ENCODE measurements at regions not wholly inside any gene's neighbourhood (a gene's known extent, or its start where the extent isn't known, plus 50 kb on each side); places are given as distances from the start of the nearest gene placed in this dataset.

DNA sequence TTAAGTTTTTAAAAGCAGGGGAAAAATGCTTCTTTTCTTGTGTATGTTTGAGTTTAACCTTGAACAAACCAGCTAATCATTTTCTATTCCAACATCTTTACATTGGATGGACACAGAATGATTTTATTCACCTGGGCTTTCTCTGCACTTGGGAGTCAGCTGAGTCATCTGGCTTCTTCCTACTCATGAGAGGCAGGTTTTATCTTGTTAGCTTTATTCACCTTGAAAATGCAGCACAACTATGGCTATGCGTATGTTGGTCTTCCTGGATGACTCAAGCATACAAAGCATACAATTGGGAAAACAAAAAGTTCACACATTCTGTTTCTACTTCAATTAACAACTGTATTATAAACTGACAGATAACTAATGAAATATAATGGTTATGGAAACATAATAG is 737.7 kb downstream of the FRK start:
- Histone ChIP-seq H3K36me3 (ENCODE audit: control insufficient read depth in 1 of 2, insufficient read depth in 2 of 2, low read length in 2 of 2) (no peaks in the 10 kb centered on the region), H3K79me2 (ENCODE audit: insufficient read depth, low read length) (no peaks in the 10 kb centered on the region), H3K4me2 (ENCODE audit: low read length) (no peak overlapping the region), H3K4me1 (ENCODE audit: control insufficient read depth in 1 of 2, insufficient read depth in 2 of 2, low read length in 2 of 2) (no peaks in the 10 kb centered on the region), H3K9me3 (ENCODE audit: control insufficient read depth in 1 of 2, insufficient read depth in 1 of 2, low read depth in 1 of 2, low read length in 2 of 2) (no peaks in the 10 kb centered on the region), H3K27me3 (ENCODE audit: insufficient read depth, low read length) (no peaks in the 10 kb centered on the region), H3K9me2 (ENCODE audit: insufficient read depth) (no peaks in the 10 kb centered on the region), H3K27ac (ENCODE audit: low read depth, low read length) (no peak overlapping the region), H3K9ac (ENCODE audit: low read length) (no peak overlapping the region), H2AFZ (ENCODE audit: low read depth, low read length, poor library complexity, severe bottlenecking) (no peak overlapping the region), H3K4me3 (replicated peaks in 1 of 2; ENCODE audit: low read depth in 1 of 2, low read length in 2 of 2) (no peak overlapping the region), H4K20me1 (ENCODE audit: insufficient read depth) (no peaks in the 10 kb centered on the region)
- CTCF ChIA-PET: no interaction called here
- RAD21 ChIA-PET (ENCODE audit: low non-redundant PET in 1 of 2, low total read pairs in 2 of 2, uncharacterized antibody in 2 of 2, unreplicated experiment in 2 of 2): no interaction called here
- TF ChIP-seq SRF (IDR thresholded peaks at IDR 0.05; ENCODE audit: low read depth) (no peak), CEBPB (IDR thresholded peaks at IDR 0.05; ENCODE audit: low read depth) (no peak), TCF7L2 (IDR thresholded peaks at IDR 0.05; ENCODE audit: borderline replicate concordance, extremely low read depth, insufficient read depth, insufficient read length) (no peak), POLR2A (IDR thresholded peaks at IDR 0.05; ENCODE audit: borderline replicate concordance, extremely low read depth, insufficient read depth, insufficient read length) (no peak), FOSL1 (IDR thresholded peaks at IDR 0.05; ENCODE audit: low read depth) (no peak), POLR2AphosphoS5 (IDR thresholded peaks at IDR 0.05; ENCODE audit: low read depth, low read length) (no peak), EZH2 (IDR thresholded peaks at IDR 0.05) (no peak), ZNF274 (IDR thresholded peaks at IDR 0.05; ENCODE audit: low read depth, low read length) (no peak)
- TF ChIP-seq, protein P1, sequence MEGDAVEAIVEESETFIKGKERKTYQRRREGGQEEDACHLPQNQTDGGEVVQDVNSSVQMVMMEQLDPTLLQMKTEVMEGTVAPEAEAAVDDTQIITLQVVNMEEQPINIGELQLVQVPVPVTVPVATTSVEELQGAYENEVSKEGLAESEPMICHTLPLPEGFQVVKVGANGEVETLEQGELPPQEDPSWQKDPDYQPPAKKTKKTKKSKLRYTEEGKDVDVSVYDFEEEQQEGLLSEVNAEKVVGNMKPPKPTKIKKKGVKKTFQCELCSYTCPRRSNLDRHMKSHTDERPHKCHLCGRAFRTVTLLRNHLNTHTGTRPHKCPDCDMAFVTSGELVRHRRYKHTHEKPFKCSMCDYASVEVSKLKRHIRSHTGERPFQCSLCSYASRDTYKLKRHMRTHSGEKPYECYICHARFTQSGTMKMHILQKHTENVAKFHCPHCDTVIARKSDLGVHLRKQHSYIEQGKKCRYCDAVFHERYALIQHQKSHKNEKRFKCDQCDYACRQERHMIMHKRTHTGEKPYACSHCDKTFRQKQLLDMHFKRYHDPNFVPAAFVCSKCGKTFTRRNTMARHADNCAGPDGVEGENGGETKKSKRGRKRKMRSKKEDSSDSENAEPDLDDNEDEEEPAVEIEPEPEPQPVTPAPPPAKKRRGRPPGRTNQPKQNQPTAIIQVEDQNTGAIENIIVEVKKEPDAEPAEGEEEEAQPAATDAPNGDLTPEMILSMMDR (IDR thresholded peaks at IDR 0.05 in 2 of 3, conservative IDR thresholded peaks at IDR 0.05 in 1 of 3; ENCODE audit: borderline replicate concordance in 1 of 3, insufficient read depth in 1 of 3, low read depth in 2 of 3, low read length in 2 of 3): no peak
- intact Hi-C loops (cut with micrococcal nuclease): no loop called here
- BruUV-seq (replicated peaks): no TSS peak
- ATAC-seq (no peak), DNase-seq (ENCODE audit: low read depth, low spot score) (no peak)
- POLR2A ChIA-PET: no interaction called here

DNA sequence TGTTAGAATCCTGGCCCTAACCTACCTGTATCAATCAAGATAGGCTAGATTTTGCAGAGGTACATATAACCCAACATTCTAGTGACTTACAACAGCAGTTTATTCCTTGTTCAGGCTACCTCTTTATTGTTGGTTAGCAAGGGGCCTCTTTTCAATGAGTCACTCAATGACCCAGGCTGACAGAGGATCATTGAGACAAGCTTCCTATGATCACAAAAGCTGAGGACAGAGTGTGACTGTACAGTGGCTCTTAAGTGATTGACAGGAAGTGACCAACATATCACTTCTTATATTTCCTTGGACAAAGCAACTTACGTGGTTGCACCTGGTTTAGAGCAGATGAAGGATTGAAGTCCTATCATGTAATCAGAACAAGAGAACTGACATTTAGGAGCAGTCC is 740.9 kb downstream of the FRK start:
- no peak for ATAC-seq
- no peaks in the 10 kb centered on the region for H3K27me3 ChIP-seq (ENCODE audit: insufficient read depth, low read length)
- intact Hi-C loops (cut with micrococcal nuclease): no loop called here
- no peak overlapping the region for H2AFZ ChIP-seq (ENCODE audit: low read depth, low read length, poor library complexity, severe bottlenecking)
- no peak for DNase-seq (ENCODE audit: low read depth, low spot score)
- RAD21 ChIA-PET (ENCODE audit: low non-redundant PET in 1 of 2, low total read pairs in 2 of 2, uncharacterized antibody in 2 of 2, unreplicated experiment in 2 of 2): no interaction called here
- BruUV-seq (replicated peaks): no TSS peak
- H3K79me2 ChIP-seq (ENCODE audit: insufficient read depth, low read length): no peaks in the 10 kb centered on the region
- no peaks in the 10 kb centered on the region for H3K9me3 ChIP-seq (ENCODE audit: control insufficient read depth in 1 of 2, insufficient read depth in 1 of 2, low read depth in 1 of 2, low read length in 2 of 2)
- no peak overlapping the region for H3K9ac ChIP-seq (ENCODE audit: low read length)
- CTCF ChIA-PET: no interaction called here
- H3K36me3 ChIP-seq (ENCODE audit: control insufficient read depth in 1 of 2, insufficient read depth in 2 of 2, low read length in 2 of 2): no peaks in the 10 kb centered on the region
- no peaks in the 10 kb centered on the region for H3K4me1 ChIP-seq (ENCODE audit: control insufficient read depth in 1 of 2, insufficient read depth in 2 of 2, low read length in 2 of 2)
- no peaks in the 10 kb centered on the region for H3K9me2 ChIP-seq (ENCODE audit: insufficient read depth)
- no peak overlapping the region for H3K27ac ChIP-seq (ENCODE audit: low read depth, low read length)
- no peak overlapping the region for H3K4me3 ChIP-seq (replicated peaks in 1 of 2; ENCODE audit: low read depth in 1 of 2, low read length in 2 of 2)
- POLR2A ChIA-PET: no interaction called here
- TF ChIP-seq TCF7L2 (IDR thresholded peaks at IDR 0.05; ENCODE audit: borderline replicate concordance, extremely low read depth, insufficient read depth, insufficient read length): no peak
- H4K20me1 ChIP-seq (ENCODE audit: insufficient read depth): no peaks in the 10 kb centered on the region
- H3K4me2 ChIP-seq (ENCODE audit: low read length): no peak overlapping the region
